ENCODE measurements at regions not wholly inside any gene's neighbourhood (a gene's known extent, or its start where the extent isn't known, plus 50 kb on each side); places are given as distances from the start of the nearest gene placed in this dataset.

GRCh38 chr13:85469320-85469719 is 329.9 kb downstream of the SLITRK6 start:
- H3K27ac ChIP-seq: no peak overlapping the region
- no peaks in the 10 kb centered on the region for H3K4me1 ChIP-seq
- DNase-seq: no peak
- no peaks in the 10 kb centered on the region for H3K27me3 ChIP-seq
- intact Hi-C loops (cut with DNase I; ENCODE audit: low total_unique reads): no loop called here
- no peaks in the 10 kb centered on the region for H3K9me3 ChIP-seq
- WGBS, 5 donors: 68 to 82% (median 71%) methylated on average over 1 of the region's 1 CpG
- no peaks in the 10 kb centered on the region for H3K36me3 ChIP-seq
- no peak overlapping the region for H3K4me3 ChIP-seq
- TF ChIP-seq POLR2AphosphoS5 (IDR thresholded peaks at IDR 0.05) (no peak), CTCF (IDR thresholded peaks at IDR 0.05) (no peak), EP300 (IDR thresholded peaks at IDR 0.05) (no peak), POLR2A (IDR thresholded peaks at IDR 0.05) (no peak)

GRCh38 chr13:85462792-85463425 is 336.3 kb downstream of the SLITRK6 start:
- no peaks in the 10 kb centered on the region for H3K27me3 ChIP-seq
- no peak overlapping the region for H3K27ac ChIP-seq
- H3K9me3 ChIP-seq: peaks cover 0 to 14% (median 3%) of the 10 kb centered on the region in 4 donors
- no peaks in the 10 kb centered on the region for H3K36me3 ChIP-seq
- no peak overlapping the region for H3K4me3 ChIP-seq
- TF ChIP-seq POLR2AphosphoS5 (IDR thresholded peaks at IDR 0.05): no peak
- TF ChIP-seq CTCF (IDR thresholded peaks at IDR 0.05): no peak
- no peak for TF ChIP-seq POLR2A (IDR thresholded peaks at IDR 0.05)
- TF ChIP-seq EP300 (IDR thresholded peaks at IDR 0.05): no peak
- peak in 1 of 2 donors; percentile 8 for DNase-seq
- H3K4me1 ChIP-seq: no peaks in the 10 kb centered on the region
- 80 to 92% (median 86%) methylated on average over 3 of the region's 3 CpGs for WGBS, 5 donors
- intact Hi-C loops (cut with DNase I; ENCODE audit: low total_unique reads): no loop called here

GRCh38 chr13:85461621-85462020 is 337.6 kb downstream of the SLITRK6 start:
- H3K27me3 ChIP-seq: no peaks in the 10 kb centered on the region

GRCh38 chr13:85445534-85445933 is 353.7 kb downstream of the SLITRK6 start:
- no peak overlapping the region for H3K4me3 ChIP-seq
- H3K27me3 ChIP-seq: no peaks in the 10 kb centered on the region
- H3K4me1 ChIP-seq: no peaks in the 10 kb centered on the region
- DNase-seq: no peak
- no peak for TF ChIP-seq CTCF (IDR thresholded peaks at IDR 0.05)
- no peak for TF ChIP-seq EP300 (IDR thresholded peaks at IDR 0.05)
- TF ChIP-seq POLR2AphosphoS5 (IDR thresholded peaks at IDR 0.05): no peak
- TF ChIP-seq POLR2A (IDR thresholded peaks at IDR 0.05): no peak
- no peaks in the 10 kb centered on the region for H3K9me3 ChIP-seq
- intact Hi-C loops (cut with DNase I; ENCODE audit: low total_unique reads): no loop called here
- H3K36me3 ChIP-seq: no peaks in the 10 kb centered on the region
- H3K27ac ChIP-seq: no peak overlapping the region

More at GRCh38 chr13:85461621-85462020, 337.6 kb downstream of the SLITRK6 start:
- Histone ChIP-seq H3K4me1 (no peaks in the 10 kb centered on the region), H3K9me3 (peaks cover 0 to 27% (median 8%) of the 10 kb centered on the region in 4 donors), H3K4me3 (no peak overlapping the region), H3K27ac (no peak overlapping the region), H3K36me3 (no peaks in the 10 kb centered on the region)
- WGBS, 5 donors: 62 to 87% (median 78%) methylated on average over 1 of the region's 1 CpG
- DNase-seq: peak in 1 of 2 donors; percentile 7
- TF ChIP-seq CTCF (IDR thresholded peaks at IDR 0.05) (no peak), POLR2A (IDR thresholded peaks at IDR 0.05) (no peak), EP300 (IDR thresholded peaks at IDR 0.05) (no peak), POLR2AphosphoS5 (IDR thresholded peaks at IDR 0.05) (no peak)
- intact Hi-C loops (cut with DNase I; ENCODE audit: low total_unique reads): no loop called here

All from stomach (tissue), 8 donors.